GM08714 (cell line): ENCODE measurements at regions not wholly inside any gene's neighbourhood (a gene's known extent, or its start where the extent isn't known, plus 50 kb on each side); places are given as distances from the start of the nearest gene placed in this dataset.

Source experiments
- H3K4me3 ChIP-seq: fragments of 200-500 bp; sonication (Bioruptor generic); 2 replicates; pipeline ENCODE4 v1.5.1; 2014; ENCODE audit warnings: mild to moderate bottlenecking, low read length, inconsistent platforms
- ZNF274 ChIP-seq: IDR thresholded peaks from 2 replicates; pipeline ENCODE4 v1.6.1; 2012; ENCODE audit warnings: mild to moderate bottlenecking, low read depth, low read length

DNA sequence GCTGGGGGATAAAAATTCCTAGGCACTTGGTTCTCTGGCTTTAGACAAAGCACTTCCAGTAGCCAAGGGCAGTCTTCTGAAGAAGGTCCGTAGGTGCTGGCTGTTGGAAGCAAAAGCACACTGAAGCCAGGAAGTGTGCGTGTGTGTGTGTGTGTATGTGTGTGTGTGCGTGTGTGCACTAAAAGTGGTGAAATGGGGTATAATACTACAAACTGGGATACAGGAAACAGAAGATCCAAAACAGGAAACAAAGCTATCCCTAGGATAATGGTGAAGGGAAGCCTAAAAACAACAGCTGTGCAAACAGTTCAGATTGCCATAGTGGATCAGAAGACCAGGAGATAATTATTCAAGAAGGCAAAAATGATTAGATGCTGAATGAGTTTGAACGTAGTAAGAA, 103.4 kb downstream of the IL20RB start:
- no peak overlapping the region for H3K4me3 ChIP-seq
- TF ChIP-seq ZNF274: no peak

GRCh38 chr3:137062250-137062649, 104.5 kb downstream of the IL20RB start:
- TF ChIP-seq ZNF274: no peak
- no peak overlapping the region for H3K4me3 ChIP-seq

DNA sequence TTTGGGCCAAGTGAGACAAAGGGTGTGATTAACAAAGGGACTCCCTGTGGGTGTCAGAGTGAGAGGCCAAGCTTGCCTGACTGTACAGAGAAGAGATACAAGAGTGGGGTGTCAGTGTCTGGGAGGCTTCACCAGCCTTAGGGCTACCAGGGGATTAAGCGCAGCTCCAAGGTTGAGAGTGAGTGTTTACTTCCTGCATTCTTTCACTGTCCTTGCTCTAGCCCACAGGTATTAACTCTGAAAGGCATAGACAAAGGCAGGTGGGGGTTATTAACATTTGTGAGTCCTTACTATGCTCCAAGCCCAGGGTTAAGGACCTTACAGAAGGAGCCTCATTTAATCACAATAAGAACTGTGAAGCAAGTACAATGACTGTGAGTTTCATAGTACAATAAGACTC, 107.6 kb downstream of the IL20RB start:
- no peak for TF ChIP-seq ZNF274
- H3K4me3 ChIP-seq: no peak overlapping the region

GRCh38 chr3:137066092-137066491, 108.3 kb downstream of the IL20RB start:
- H3K4me3 ChIP-seq: no peak overlapping the region

GRCh38 chr3:137071104-137071503, 113.3 kb downstream of the IL20RB start:
- TF ChIP-seq ZNF274: no peak

More at GRCh38 chr3:137066092-137066491, 108.3 kb downstream of the IL20RB start:
- no peak for TF ChIP-seq ZNF274

GRCh38 chr3:137075020-137075419, 117.2 kb downstream of the IL20RB start:
- no peak overlapping the region for H3K4me3 ChIP-seq
- no peak for TF ChIP-seq ZNF274

More at GRCh38 chr3:137071104-137071503, 113.3 kb downstream of the IL20RB start:
- H3K4me3 ChIP-seq: no peak overlapping the region

- no peak overlapping the region for H3K4me3 ChIP-seq
- no peak for TF ChIP-seq ZNF274
These were observed 120.3 kb downstream of the IL20RB start for GRCh38 chr3:137078040-137078439.

DNA sequence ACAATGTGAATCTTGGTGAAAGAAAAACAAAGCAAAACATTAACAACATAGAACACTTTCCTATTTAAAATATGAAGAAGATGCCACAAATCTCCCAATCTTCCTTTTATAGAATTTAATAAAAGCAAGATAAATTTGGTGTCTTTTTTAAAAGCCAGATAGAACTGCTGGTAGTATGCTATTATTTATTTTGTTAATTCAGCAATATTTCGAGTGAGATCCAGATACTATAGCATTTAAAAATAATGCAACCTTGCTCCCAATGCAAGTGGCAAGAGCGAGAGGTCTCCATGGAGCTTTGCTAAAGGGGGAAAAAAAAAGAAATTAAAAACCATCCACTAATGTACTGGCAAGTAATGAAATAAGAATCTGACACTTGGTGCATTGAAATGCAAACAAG, 121.8 kb downstream of the IL20RB start:
- no peak for TF ChIP-seq ZNF274
- H3K4me3 ChIP-seq: no peak overlapping the region

GRCh38 chr3:137081711-137082110, 123.9 kb downstream of the IL20RB start:
- TF ChIP-seq ZNF274: no peak
- H3K4me3 ChIP-seq: no peak overlapping the region

GRCh38 chr3:137082763-137083162, 125.0 kb downstream of the IL20RB start:
- TF ChIP-seq ZNF274: no peak

GRCh38 chr3:137083332-137083731, 125.5 kb downstream of the IL20RB start:
- no peak overlapping the region for H3K4me3 ChIP-seq
- TF ChIP-seq ZNF274: no peak

More at GRCh38 chr3:137082763-137083162, 125.0 kb downstream of the IL20RB start:
- no peak overlapping the region for H3K4me3 ChIP-seq

DNA sequence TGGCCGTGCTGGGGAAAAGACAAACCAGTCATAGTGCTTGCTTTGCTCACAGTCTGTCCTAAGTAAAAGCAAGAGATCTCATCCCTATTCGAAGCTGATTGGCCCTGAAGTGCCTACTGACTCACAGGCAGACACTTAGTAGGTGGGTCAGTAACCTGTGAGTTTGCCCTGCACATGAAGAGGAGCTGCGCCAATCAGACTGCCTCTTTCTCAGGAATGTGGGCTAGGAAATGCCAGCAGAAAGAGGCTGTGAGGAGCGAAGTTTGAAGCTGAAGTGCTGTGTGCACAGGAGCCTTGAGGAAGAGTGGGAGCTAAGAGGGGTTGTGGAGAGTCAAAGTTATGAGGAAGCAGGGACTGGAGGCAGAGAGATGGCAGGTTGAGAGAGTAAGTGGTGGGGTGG, 126.8 kb downstream of the IL20RB start:
- no peak for TF ChIP-seq ZNF274
- no peak overlapping the region for H3K4me3 ChIP-seq

DNA sequence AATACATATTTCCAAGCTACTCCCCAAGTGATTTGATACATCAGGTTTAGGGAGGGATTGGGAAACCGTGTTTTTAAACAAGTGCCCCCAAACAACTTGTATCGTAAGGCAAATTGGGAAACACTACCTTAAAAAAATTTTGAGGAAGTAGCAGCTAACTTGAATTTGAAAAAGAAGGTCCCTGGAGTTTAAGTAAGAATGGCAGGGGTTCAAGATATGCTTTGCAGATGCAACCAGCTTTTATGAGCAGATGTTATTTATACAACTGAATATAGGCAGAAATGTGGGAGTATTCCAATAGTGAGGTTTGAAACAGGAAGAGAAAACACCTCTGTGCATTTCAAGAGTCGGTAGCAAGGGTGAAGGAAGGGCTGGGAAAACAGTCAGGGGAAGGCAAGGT, 139.6 kb downstream of the IL20RB start:
- TF ChIP-seq ZNF274: no peak
- H3K4me3 ChIP-seq: no peak overlapping the region

GRCh38 chr3:137097852-137098251, 140.1 kb downstream of the IL20RB start:
- no peak for TF ChIP-seq ZNF274
- H3K4me3 ChIP-seq: no peak overlapping the region

- no peak overlapping the region for H3K4me3 ChIP-seq
- no peak for TF ChIP-seq ZNF274
These were observed 141.8 kb downstream of the IL20RB start for GRCh38 chr3:137099364-137100219.
